ENCODE measurements at regions not wholly inside any gene's neighbourhood (a gene's known extent, or its start where the extent isn't known, plus 50 kb on each side); places are given as distances from the start of the nearest gene placed in this dataset.
A peak's percentile ranks its signal among the peaks of the same experiment; 100 is the strongest.

GRCh38 chr3:74413547-74414241, 200.8 kb downstream of the CNTN3 start:
- no peak for DNase-seq

GRCh38 chr3:74410276-74410941, 204.1 kb downstream of the CNTN3 start:
- no peak for DNase-seq

- no peak for DNase-seq
Measured at GRCh38 chr3:74409066-74409465, 205.4 kb downstream of the CNTN3 start.

DNA sequence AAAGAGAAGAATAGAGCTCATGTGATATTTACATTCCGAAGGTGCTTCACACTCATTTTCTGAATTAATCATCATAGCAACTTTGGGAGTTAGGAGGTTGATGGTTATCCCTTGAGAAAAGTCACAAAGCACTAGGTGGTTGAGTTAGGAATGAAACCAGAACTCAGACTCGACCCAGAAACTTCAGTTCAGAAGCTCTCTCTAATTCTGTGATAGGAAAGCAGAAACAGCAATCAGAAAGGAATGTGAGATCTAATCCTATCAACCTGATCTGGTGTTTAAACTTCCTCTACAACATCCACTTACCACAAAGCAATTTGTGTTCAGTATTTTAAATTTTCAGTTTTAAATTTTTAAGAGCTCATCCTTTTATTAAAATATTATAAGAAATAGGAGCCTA, 211.2 kb downstream of the CNTN3 start:
- DNase-seq, result peak; percentile 41

- DNase-seq, result no peak
Measured at GRCh38 chr3:74402821-74403220, 211.6 kb downstream of the CNTN3 start.

GRCh38 chr3:74393426-74393825, 221.0 kb downstream of the CNTN3 start:
- DNase-seq, result no peak

- DNase-seq, result peak; percentile 55
Measured at GRCh38 chr3:74390121-74390877, 224.2 kb downstream of the CNTN3 start.

DNA sequence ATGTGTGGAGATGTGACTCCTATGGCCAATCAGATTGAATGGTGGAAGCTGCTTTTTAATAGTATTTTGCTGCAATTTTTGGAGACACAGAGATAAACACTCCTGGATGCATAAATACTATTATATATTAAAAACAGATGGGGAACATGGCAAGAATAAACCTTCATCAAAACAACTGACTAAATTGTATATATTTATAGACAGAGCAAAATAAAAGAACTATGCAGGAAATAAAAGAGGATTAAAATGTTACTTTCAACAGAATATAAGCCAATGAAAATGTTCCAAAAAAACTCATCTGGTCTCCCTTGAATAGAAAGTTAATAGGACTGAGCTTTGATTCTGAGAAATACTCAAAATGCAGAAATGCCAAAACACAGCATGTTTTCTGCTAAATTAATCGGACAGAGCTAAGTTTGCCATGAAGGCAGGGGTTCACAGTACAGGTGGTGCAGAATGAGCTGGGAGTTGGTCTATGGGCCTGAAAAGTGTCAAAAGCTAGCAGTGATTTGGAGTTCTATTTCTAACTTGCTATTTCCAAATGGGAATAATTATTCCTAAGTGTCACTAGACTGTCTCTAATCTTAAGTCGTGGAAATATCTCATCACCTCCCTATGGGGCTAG, 227.2 kb downstream of the CNTN3 start:
- DNase-seq, result no peak

DNA sequence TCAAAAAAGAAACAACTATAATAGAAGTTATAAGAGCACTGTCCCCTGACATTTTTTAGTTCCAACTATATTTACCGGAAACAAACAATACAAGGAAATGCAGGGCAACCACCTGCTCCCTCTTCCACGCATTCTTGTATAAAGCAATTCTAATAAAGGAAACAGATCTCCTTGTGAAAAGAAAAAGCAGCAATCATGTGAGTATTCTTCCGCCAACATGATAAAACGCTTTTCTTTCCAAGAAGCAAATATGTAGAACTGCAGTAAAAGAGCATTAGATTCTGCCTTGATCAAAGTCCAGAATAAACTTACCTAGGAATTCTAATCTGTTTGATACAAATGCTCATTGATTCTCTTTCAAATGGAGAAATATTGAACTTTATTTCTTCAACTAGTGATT, 230.3 kb downstream of the CNTN3 start:
- no peak for DNase-seq

- no peak for DNase-seq
Measured at GRCh38 chr3:74377669-74378068, 236.8 kb downstream of the CNTN3 start.

DNA sequence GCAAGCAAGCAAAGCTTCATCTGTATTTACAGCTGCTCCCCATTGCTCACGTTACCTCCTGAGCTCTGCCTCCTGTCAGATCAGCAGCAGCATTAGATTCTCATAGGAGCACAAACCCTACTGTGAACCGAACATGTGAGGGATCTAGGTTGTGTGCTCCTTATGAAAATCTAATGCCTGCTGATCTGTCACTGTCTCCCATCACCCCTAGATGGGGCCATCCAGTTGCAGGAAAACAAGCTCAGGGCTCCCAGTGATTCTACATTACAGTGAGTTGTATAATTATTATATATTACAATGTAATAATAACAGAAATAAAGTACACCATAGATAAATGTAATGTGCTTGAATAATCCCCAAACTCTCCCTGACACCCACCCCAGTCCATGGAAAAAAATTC, 238.1 kb downstream of the CNTN3 start:
- peak; percentile 25 for DNase-seq

- DNase-seq, result no peak
Measured at GRCh38 chr3:74375653-74376052, 238.8 kb downstream of the CNTN3 start.

DNA sequence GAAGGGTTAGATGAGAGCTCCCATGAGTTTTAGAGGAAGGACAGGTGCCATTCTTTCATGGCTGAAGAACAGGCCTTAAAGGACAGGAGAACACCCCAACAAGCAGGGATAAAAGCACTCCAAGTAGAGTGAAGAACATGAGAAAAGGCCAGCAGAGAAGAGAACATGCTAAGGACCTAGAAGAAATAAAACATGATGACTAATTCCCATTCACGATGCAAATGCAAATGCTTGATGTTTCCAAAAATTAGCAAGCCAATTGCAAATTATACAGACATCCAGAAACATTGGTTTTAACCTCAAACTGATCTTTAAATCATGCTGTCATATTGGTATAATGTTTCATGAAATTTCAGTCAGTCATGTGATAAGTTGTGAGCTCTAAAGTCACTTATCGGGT, 241.7 kb downstream of the CNTN3 start:
- no peak for DNase-seq

DNA sequence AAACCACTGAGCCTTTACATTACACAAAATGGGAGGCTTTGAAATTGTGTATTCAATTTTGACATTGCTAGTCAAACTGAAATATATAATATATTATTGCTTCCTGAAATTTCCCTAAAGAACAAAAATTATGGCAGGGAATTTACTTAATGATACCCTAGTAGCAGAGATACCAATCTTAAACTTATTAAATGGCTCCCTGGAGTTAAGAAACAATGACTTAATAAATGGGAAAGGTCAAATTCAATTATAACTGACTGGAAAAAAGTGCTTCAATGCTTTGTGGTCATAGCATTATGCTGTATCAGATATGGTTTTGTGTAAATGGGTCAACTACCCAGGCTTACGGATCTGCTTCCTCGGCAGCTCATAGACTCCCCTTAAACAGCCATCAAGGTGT, 244.1 kb downstream of the CNTN3 start:
- DNase-seq, result no peak

GRCh38 chr3:74366331-74366730, 248.1 kb downstream of the CNTN3 start:
- DNase-seq, result no peak

DNA sequence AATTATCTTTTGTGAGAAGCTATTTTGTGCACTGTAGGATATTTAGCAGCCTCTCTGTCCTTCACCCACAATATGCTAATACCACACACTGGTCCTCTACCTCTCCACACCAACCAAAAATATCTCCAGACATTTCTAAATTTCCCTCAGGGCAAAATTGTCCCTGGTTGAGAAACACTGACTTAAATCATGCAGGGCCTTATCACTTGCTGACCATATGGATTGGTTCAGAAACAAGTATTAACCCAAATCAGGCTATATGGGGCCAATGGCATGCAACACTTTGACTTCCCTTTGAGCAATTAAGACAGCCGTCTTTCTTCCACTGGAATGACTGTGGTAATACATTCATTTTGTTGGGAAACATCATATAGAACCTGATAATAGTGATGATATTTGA, 251.1 kb downstream of the CNTN3 start:
- no peak for DNase-seq

DNA sequence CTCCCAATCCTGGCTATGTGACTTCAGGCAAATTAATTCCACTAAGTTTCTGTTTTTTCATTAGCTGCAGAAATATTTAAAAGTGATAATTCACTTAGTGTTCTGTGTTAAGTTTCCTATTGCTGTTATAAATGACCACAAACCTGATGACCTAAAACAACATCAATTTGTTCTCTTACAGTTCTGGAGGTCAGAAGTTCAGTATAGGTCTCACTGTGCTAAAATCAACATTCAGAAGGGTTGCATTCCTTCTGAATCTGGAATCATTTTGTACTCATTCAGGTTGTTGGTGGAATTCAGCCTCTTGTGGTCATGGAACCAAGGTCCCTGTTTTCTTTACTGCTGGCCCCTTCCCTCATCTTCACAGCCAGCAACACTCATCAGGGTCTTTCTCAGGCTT, 254.1 kb downstream of the CNTN3 start:
- DNase-seq, result no peak

GRCh38 chr3:74357881-74358280, 256.6 kb downstream of the CNTN3 start:
- no peak for DNase-seq

DNA sequence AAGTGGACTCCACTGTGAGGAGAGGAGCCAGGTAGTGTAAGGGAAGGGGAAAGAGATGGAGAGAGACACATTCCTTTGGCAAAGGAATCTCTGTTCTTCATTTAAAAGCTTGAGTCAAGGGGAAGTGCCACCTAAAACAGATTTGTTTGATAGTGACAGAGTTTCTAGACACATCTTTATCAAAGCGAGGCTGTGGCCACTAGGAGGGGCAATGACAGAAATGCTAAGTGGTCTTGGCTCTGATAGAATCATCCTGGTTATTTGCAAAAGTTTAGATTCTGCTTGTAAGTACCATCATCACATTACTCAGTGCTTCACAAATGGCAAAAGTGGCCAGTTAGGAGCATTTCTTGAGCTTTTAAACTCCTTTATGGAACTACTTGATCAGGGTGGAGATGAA, 261.4 kb downstream of the CNTN3 start:
- no peak for DNase-seq

- DNase-seq, result no peak
Measured at GRCh38 chr3:74352166-74352565, 262.3 kb downstream of the CNTN3 start.

GRCh38 chr3:74351213-74351612, 263.2 kb downstream of the CNTN3 start:
- DNase-seq, result peak; percentile 2

DNA sequence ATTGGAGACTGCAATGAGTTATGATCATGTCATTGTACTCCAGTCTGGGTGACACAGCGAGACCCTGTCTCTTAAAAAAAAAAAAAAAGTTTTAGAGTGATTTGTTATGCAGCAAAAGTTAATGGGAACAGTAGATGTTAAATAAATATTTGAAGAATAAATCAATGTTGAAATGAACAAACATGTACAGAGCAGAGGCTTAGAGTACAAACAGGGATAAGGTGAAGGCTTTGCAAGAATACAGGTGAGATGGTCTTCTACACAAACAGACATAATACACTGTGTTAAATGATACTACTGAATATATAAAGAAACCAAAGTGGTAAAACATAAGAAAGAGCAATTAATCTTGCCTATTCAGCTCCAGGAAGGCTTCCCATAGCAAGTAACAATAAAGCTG, 265.4 kb downstream of the CNTN3 start:
- DNase-seq, result no peak

DNA sequence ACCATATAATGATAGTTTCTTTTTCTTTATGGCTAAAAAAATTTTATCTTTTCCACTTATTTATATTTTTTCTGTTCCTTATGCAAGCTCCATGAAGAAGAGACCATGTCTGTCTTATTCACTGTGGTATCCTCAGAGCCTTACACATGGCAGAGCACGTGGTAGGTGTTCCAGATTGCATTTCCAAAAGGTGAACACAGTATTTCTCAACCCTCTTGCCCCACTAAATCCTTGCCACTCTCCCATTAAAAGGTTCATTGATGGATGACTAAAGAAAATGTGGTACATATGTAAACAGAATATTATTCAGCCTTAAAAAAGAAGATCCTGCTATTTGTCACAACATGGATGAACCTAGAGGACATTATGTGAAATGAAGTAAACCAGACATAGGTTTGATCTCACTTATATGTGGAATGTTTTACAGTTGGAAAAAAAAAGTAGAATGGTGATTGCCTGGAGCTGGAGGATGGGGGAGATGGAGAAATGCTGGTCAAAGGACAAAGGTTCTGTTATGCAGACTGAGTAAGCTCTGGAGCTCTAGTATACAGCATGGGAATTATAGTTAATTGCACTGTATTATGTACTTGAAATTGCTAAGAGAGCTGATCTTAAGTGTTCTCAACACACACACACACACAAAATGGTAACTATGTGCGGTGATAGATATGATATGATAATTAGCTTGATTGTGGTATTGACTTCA, 266.7 kb downstream of the CNTN3 start:
- no peak for DNase-seq

Data from fibroblast of skin of right quadriceps (primary cell).